SH-SY5Y (cell line): ENCODE measurements at regions not wholly inside any gene's neighbourhood (a gene's known extent, or its start where the extent isn't known, plus 50 kb on each side); places are given as distances from the start of the nearest gene placed in this dataset.

Experiments used
- GATA2 ChIP-seq: IDR thresholded peaks from 2 replicates; pipeline ENCODE4 v1.6.1; 2011; ENCODE audit warnings: mild to moderate bottlenecking, low read depth, low read length
- GATA3 ChIP-seq: IDR thresholded peaks from 2 replicates; pipeline ENCODE4 v1.6.1; 2011; ENCODE audit warnings: low read depth, mild to moderate bottlenecking, low read length, moderate library complexity

GRCh38 chr7:12911053-12911452 is 223.6 kb downstream of the ARL4A start:
- TF ChIP-seq GATA2 (no peak), GATA3 (no peak)
